22Rv1 (cell line): ENCODE measurements at regions not wholly inside any gene's neighbourhood (a gene's known extent, or its start where the extent isn't known, plus 50 kb on each side); places are given as distances from the start of the nearest gene placed in this dataset.
"Not testable (repeated sequence)": the region's sequence is repeated elsewhere in the genome, so short reads cannot be mapped to it uniquely, and the experiment has no call there.

Experiments
- CTCF ChIP-seq: fragments of 450-650 bp; IDR thresholded peaks from 2 replicates; pipeline ENCODE4 v1.5.1; 2017; ENCODE audit warnings: mild to moderate bottlenecking
- ZFX ChIP-seq: fragments of 450-650 bp; IDR thresholded peaks from 2 replicates; pipeline ENCODE4 v1.6.1; 2017; ENCODE audit warnings: antibody characterized with exemption, borderline replicate concordance

GRCh38 chr9:41280299-41281238 lies 91.5 kb upstream of the ZNG1F start:
- not testable (repeated sequence) for TF ChIP-seq CTCF, ZFX
